Mammary epithelial cell (primary cell): ENCODE measurements at regions not wholly inside any gene's neighbourhood (a gene's known extent, or its start where the extent isn't known, plus 50 kb on each side); places are given as distances from the start of the nearest gene placed in this dataset.

Experiments
- EZH2 ChIP-seq: IDR thresholded peaks from 2 replicates; pipeline ENCODE4 v1.6.1; 2012; ENCODE audit warnings: low read length, inconsistent platforms, borderline replicate concordance
- TF ChIP-seq, protein P1 (sequence below), 2 donors: IDR thresholded peaks in 1 of 2; conservative IDR thresholded peaks in 1 of 2; 2 replicates each; pipeline ENCODE4 v1.5.1; 2011 to 2012; ENCODE audit warnings: inconsistent platforms in 2 of 2, low read length in 2 of 2, mild to moderate bottlenecking in 2 of 2, control low read depth in 1 of 2, low read depth in 1 of 2; ENCODE audit not compliant: insufficient read depth in 1 of 2; ENCODE audit errors: extremely low read depth in 1 of 2

DNA sequence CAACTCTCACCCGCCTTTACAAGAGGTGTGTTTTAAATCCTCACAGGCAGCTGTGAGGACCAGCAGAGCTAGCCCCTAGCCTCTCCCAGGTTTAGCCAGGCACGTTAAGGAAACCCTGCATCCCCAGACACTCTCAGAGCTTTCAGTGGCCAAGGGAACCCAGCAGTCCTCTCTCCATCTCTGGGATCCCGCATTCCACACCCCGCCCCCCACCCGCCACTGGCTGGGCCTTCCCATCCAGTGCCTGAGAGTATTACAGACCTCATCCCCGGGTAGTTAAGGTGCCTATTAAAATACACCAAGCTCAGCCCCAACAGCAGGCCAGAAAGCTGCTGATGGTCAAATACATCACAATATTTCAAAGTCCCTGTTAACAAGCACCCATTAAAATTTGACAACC is 256.2 kb downstream of the BCOR start:
- TF ChIP-seq, protein P1, sequence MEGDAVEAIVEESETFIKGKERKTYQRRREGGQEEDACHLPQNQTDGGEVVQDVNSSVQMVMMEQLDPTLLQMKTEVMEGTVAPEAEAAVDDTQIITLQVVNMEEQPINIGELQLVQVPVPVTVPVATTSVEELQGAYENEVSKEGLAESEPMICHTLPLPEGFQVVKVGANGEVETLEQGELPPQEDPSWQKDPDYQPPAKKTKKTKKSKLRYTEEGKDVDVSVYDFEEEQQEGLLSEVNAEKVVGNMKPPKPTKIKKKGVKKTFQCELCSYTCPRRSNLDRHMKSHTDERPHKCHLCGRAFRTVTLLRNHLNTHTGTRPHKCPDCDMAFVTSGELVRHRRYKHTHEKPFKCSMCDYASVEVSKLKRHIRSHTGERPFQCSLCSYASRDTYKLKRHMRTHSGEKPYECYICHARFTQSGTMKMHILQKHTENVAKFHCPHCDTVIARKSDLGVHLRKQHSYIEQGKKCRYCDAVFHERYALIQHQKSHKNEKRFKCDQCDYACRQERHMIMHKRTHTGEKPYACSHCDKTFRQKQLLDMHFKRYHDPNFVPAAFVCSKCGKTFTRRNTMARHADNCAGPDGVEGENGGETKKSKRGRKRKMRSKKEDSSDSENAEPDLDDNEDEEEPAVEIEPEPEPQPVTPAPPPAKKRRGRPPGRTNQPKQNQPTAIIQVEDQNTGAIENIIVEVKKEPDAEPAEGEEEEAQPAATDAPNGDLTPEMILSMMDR (conservative IDR thresholded peaks at IDR 0.05 in 1 of 2, IDR thresholded peaks at IDR 0.05 in 1 of 2; ENCODE audit: extremely low read depth in 1 of 2, insufficient read depth in 1 of 2, low read depth in 1 of 2, low read length in 2 of 2) = no peak
- no peak for TF ChIP-seq EZH2
